ENCODE measurements at regions not wholly inside any gene's neighbourhood (a gene's known extent, or its start where the extent isn't known, plus 50 kb on each side); places are given as distances from the start of the nearest gene placed in this dataset.
"Not testable (repeated sequence)": the region's sequence is repeated elsewhere in the genome, so short reads cannot be mapped to it uniquely, and the experiment has no call there.

GRCh38 chr5:145462525-145462924 is 372.6 kb downstream of the PRELID2 start:
- H3K4me3 ChIP-seq (ENCODE audit: low read depth, low read length), result no peak overlapping the region
- H4K8ac ChIP-seq (ENCODE audit: low read depth, low read length), result no peak overlapping the region
- no peak overlapping the region for H3K14ac ChIP-seq (ENCODE audit: low read length)
- no peak for DNase-seq
- H3K23ac ChIP-seq (ENCODE audit: low read length), result no peak overlapping the region
- no peak overlapping the region for H2BK12ac ChIP-seq (ENCODE audit: low read length)
- no peak overlapping the region for H3K4ac ChIP-seq (ENCODE audit: low read depth, low read length)
- H2AK5ac ChIP-seq (ENCODE audit: low read length), result no peak overlapping the region
- no peak overlapping the region for H2BK120ac ChIP-seq (ENCODE audit: insufficient read depth, low read length, poor library complexity)
- H4K12ac ChIP-seq (ENCODE audit: low read depth, low read length), result no peak overlapping the region
- H2AFZ ChIP-seq (ENCODE audit: insufficient read depth, low read length, poor library complexity), result no peak overlapping the region
- H3K9me3 ChIP-seq (ENCODE audit: insufficient read depth, low read depth, low read length), result no peaks in the 10 kb centered on the region
- H3K4me1 ChIP-seq (ENCODE audit: control insufficient read depth in 1 of 2, insufficient read depth in 2 of 2, low read length in 2 of 2), result no peaks in the 10 kb centered on the region
- H3K18ac ChIP-seq (ENCODE audit: low read length), result no peak overlapping the region
- no peak overlapping the region for H3K9ac ChIP-seq (ENCODE audit: low read length)
- no peaks in the 10 kb centered on the region for H3K79me1 ChIP-seq (ENCODE audit: low read length)
- no peak overlapping the region for H3K27ac ChIP-seq (ENCODE audit: low read depth, low read length)
- H3K27me3 ChIP-seq (ENCODE audit: insufficient read depth, low read length), result no peaks in the 10 kb centered on the region
- H3K79me2 ChIP-seq (ENCODE audit: control insufficient read depth, insufficient read depth, low read length, poor library complexity), result no peaks in the 10 kb centered on the region
- WGBS (ENCODE audit: extremely low coverage, insufficient coverage, insufficient read length), result no CpG with 5 or more reads among the region's 3 CpGs
- no peak overlapping the region for H4K91ac ChIP-seq (ENCODE audit: low read depth, low read length)
- H3K36me3 ChIP-seq (ENCODE audit: control insufficient read depth in 1 of 2, insufficient read depth in 2 of 2, low read length in 2 of 2), result no peaks in the 10 kb centered on the region
- no peak overlapping the region for H3K4me2 ChIP-seq (ENCODE audit: low read length)
- no peak overlapping the region for H2BK5ac ChIP-seq (ENCODE audit: low read depth, low read length, poor library complexity)

- H3K23ac ChIP-seq (ENCODE audit: low read length), result no peak overlapping the region
- no peak overlapping the region for H3K4ac ChIP-seq (ENCODE audit: low read depth, low read length)
- no peak overlapping the region for H2BK5ac ChIP-seq (ENCODE audit: low read depth, low read length, poor library complexity)
- H3K36me3 ChIP-seq (ENCODE audit: control insufficient read depth in 1 of 2, insufficient read depth in 2 of 2, low read length in 2 of 2), result no peaks in the 10 kb centered on the region
- H3K79me2 ChIP-seq (ENCODE audit: control insufficient read depth, insufficient read depth, low read length, poor library complexity), result no peaks in the 10 kb centered on the region
- H2BK12ac ChIP-seq (ENCODE audit: low read length), result no peak overlapping the region
- H3K79me1 ChIP-seq (ENCODE audit: low read length), result no peaks in the 10 kb centered on the region
- no peak overlapping the region for H3K27ac ChIP-seq (ENCODE audit: low read depth, low read length)
- H3K27me3 ChIP-seq (ENCODE audit: insufficient read depth, low read length), result no peaks in the 10 kb centered on the region
- no peak overlapping the region for H3K9ac ChIP-seq (ENCODE audit: low read length)
- no peak overlapping the region for H4K12ac ChIP-seq (ENCODE audit: low read depth, low read length)
- H2AK5ac ChIP-seq (ENCODE audit: low read length), result no peak overlapping the region
- no peak overlapping the region for H2BK120ac ChIP-seq (ENCODE audit: insufficient read depth, low read length, poor library complexity)
- H3K14ac ChIP-seq (ENCODE audit: low read length), result no peak overlapping the region
- DNase-seq, result no peak
- no CpG with 5 or more reads among the region's 5 CpGs for WGBS (ENCODE audit: extremely low coverage, insufficient coverage, insufficient read length)
- H4K91ac ChIP-seq (ENCODE audit: low read depth, low read length), result no peak overlapping the region
- no peak overlapping the region for H3K4me3 ChIP-seq (ENCODE audit: low read depth, low read length)
- H3K4me2 ChIP-seq (ENCODE audit: low read length), result no peak overlapping the region
- H2AFZ ChIP-seq (ENCODE audit: insufficient read depth, low read length, poor library complexity), result no peak overlapping the region
- no peaks in the 10 kb centered on the region for H3K9me3 ChIP-seq (ENCODE audit: insufficient read depth, low read depth, low read length)
- H4K8ac ChIP-seq (ENCODE audit: low read depth, low read length), result no peak overlapping the region
- no peaks in the 10 kb centered on the region for H3K4me1 ChIP-seq (ENCODE audit: control insufficient read depth in 1 of 2, insufficient read depth in 2 of 2, low read length in 2 of 2)
- H3K18ac ChIP-seq (ENCODE audit: low read length), result no peak overlapping the region
Observed at GRCh38 chr5:145450286-145450885, 384.8 kb downstream of the PRELID2 start.

GRCh38 chr5:145449794-145450193 is 385.3 kb downstream of the PRELID2 start:
- no peak overlapping the region for H2BK12ac ChIP-seq (ENCODE audit: low read length)

GRCh38 chr5:145446875-145447274 is 388.3 kb downstream of the PRELID2 start:
- not testable (repeated sequence) for H3K23ac ChIP-seq (ENCODE audit: low read length); H3K27me3 ChIP-seq (ENCODE audit: insufficient read depth, low read length); H2BK120ac ChIP-seq (ENCODE audit: insufficient read depth, low read length, poor library complexity); H3K79me2 ChIP-seq (ENCODE audit: control insufficient read depth, insufficient read depth, low read length, poor library complexity); H3K27ac ChIP-seq (ENCODE audit: low read depth, low read length); DNase-seq; H3K9ac ChIP-seq (ENCODE audit: low read length); H2AK5ac ChIP-seq (ENCODE audit: low read length); H3K4me3 ChIP-seq (ENCODE audit: low read depth, low read length); H3K9me3 ChIP-seq (ENCODE audit: insufficient read depth, low read depth, low read length); H4K12ac ChIP-seq (ENCODE audit: low read depth, low read length); H3K4ac ChIP-seq (ENCODE audit: low read depth, low read length); H4K8ac ChIP-seq (ENCODE audit: low read depth, low read length); H3K4me2 ChIP-seq (ENCODE audit: low read length); H3K36me3 ChIP-seq (ENCODE audit: control insufficient read depth in 1 of 2, insufficient read depth in 2 of 2, low read length in 2 of 2); H3K14ac ChIP-seq (ENCODE audit: low read length); H2BK5ac ChIP-seq (ENCODE audit: low read depth, low read length, poor library complexity); H3K18ac ChIP-seq (ENCODE audit: low read length); H3K4me1 ChIP-seq (ENCODE audit: control insufficient read depth in 1 of 2, insufficient read depth in 2 of 2, low read length in 2 of 2); H4K91ac ChIP-seq (ENCODE audit: low read depth, low read length); H3K79me1 ChIP-seq (ENCODE audit: low read length); H2BK12ac ChIP-seq (ENCODE audit: low read length); H2AFZ ChIP-seq (ENCODE audit: insufficient read depth, low read length, poor library complexity)
- no CpG with 5 or more reads among the region's 3 CpGs for WGBS (ENCODE audit: extremely low coverage, insufficient coverage, insufficient read length)

More at GRCh38 chr5:145449794-145450193, 385.3 kb downstream of the PRELID2 start:
- no peaks in the 10 kb centered on the region for H3K36me3 ChIP-seq (ENCODE audit: control insufficient read depth in 1 of 2, insufficient read depth in 2 of 2, low read length in 2 of 2)
- H2BK120ac ChIP-seq (ENCODE audit: insufficient read depth, low read length, poor library complexity), result no peak overlapping the region
- H3K27ac ChIP-seq (ENCODE audit: low read depth, low read length), result no peak overlapping the region
- no peak overlapping the region for H3K23ac ChIP-seq (ENCODE audit: low read length)
- H3K9ac ChIP-seq (ENCODE audit: low read length), result no peak overlapping the region
- WGBS (ENCODE audit: extremely low coverage, insufficient coverage, insufficient read length), result no CpG with 5 or more reads among the region's 4 CpGs
- no peaks in the 10 kb centered on the region for H3K27me3 ChIP-seq (ENCODE audit: insufficient read depth, low read length)
- no peak overlapping the region for H3K18ac ChIP-seq (ENCODE audit: low read length)
- no peak overlapping the region for H4K8ac ChIP-seq (ENCODE audit: low read depth, low read length)
- H4K12ac ChIP-seq (ENCODE audit: low read depth, low read length), result no peak overlapping the region
- no peak overlapping the region for H2AFZ ChIP-seq (ENCODE audit: insufficient read depth, low read length, poor library complexity)
- no peaks in the 10 kb centered on the region for H3K79me1 ChIP-seq (ENCODE audit: low read length)
- no peak for DNase-seq
- no peaks in the 10 kb centered on the region for H3K4me1 ChIP-seq (ENCODE audit: control insufficient read depth in 1 of 2, insufficient read depth in 2 of 2, low read length in 2 of 2)
- no peaks in the 10 kb centered on the region for H3K9me3 ChIP-seq (ENCODE audit: insufficient read depth, low read depth, low read length)
- no peak overlapping the region for H3K4me2 ChIP-seq (ENCODE audit: low read length)
- H3K4me3 ChIP-seq (ENCODE audit: low read depth, low read length), result no peak overlapping the region
- no peak overlapping the region for H2AK5ac ChIP-seq (ENCODE audit: low read length)
- no peak overlapping the region for H2BK5ac ChIP-seq (ENCODE audit: low read depth, low read length, poor library complexity)
- H3K79me2 ChIP-seq (ENCODE audit: control insufficient read depth, insufficient read depth, low read length, poor library complexity), result no peaks in the 10 kb centered on the region
- no peak overlapping the region for H3K4ac ChIP-seq (ENCODE audit: low read depth, low read length)
- H3K14ac ChIP-seq (ENCODE audit: low read length), result no peak overlapping the region
- H4K91ac ChIP-seq (ENCODE audit: low read depth, low read length), result no peak overlapping the region

All from trophoblast cell (in vitro differentiated cells and primary cell).